BLaER1 (cell line): ENCODE measurements at regions not wholly inside any gene's neighbourhood (a gene's known extent, or its start where the extent isn't known, plus 50 kb on each side); places are given as distances from the start of the nearest gene placed in this dataset.

Experiments
- H3K27ac ChIP-seq: shearing (Covaris generic); formaldehyde crosslinking; 2 replicates; pipeline ENCODE4 v1.8.1; 2022
- H3K27me3 ChIP-seq: shearing (Covaris generic); formaldehyde crosslinking; 2 replicates; pipeline ENCODE4 v1.8.1; 2022
- H3K36me3 ChIP-seq: shearing (Covaris generic); formaldehyde crosslinking; 2 replicates; pipeline ENCODE4 v1.8.1; 2022
- H3K4me1 ChIP-seq: shearing (Covaris generic); formaldehyde crosslinking; 2 replicates; pipeline ENCODE4 v1.8.1; 2022
- H3K4me2 ChIP-seq: shearing (Covaris generic); formaldehyde crosslinking; 2 replicates; pipeline ENCODE4 v1.8.1; 2022
- H3K4me3 ChIP-seq: shearing (Covaris generic); formaldehyde crosslinking; 2 replicates; pipeline ENCODE4 v1.8.1; 2022
- H3K9ac ChIP-seq: shearing (Covaris generic); formaldehyde crosslinking; 2 replicates; pipeline ENCODE4 v1.8.1; 2022
- H3K9me3 ChIP-seq: shearing (Covaris generic); formaldehyde crosslinking; 2 replicates; pipeline ENCODE4 v1.8.1; 2022
- H4K20me1 ChIP-seq: shearing (Covaris generic); formaldehyde crosslinking; 2 replicates; pipeline ENCODE4 v1.8.1; 2022
- Cebpa-rat ChIP-seq: shearing (Covaris generic); IDR thresholded peaks from 2 replicates; pipeline ENCODE4 v1.8.1; 2022

DNA sequence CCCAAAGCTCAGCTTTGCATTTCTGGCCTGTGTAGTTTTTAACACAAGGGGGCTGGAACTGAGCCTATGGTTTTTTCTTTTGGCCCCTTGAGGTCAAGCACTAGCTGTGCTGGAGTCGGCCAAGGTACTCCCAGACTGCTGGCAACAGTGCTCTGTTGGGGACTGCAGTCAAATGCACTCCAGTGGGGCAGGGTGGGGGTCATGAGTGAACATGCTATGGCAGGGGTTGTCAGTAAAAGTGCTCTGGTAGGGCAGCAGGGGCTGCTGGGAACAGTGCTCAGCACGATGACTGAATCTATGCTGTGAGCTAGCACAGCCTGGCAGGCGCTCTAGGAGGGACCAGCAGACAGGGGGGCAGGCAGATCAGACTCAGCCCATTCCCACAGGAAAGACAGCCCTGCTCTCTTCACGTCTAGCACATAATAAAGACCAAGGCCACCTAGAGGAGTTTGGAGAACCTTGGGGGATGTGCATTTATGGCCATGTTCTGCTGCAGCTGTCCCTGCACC lies 55.0 kb upstream of the CERS6 start:
- no peak for TF ChIP-seq Cebpa-rat
- Histone ChIP-seq H3K27ac (no peak overlapping the region), H3K9ac (no peak overlapping the region), H4K20me1 (no peaks in the 10 kb centered on the region), H3K27me3 (no peaks in the 10 kb centered on the region), H3K9me3 (no peaks in the 10 kb centered on the region), H3K4me1 (no peaks in the 10 kb centered on the region), H3K4me3 (no peak overlapping the region), H3K4me2 (no peak overlapping the region), H3K36me3 (no peaks in the 10 kb centered on the region)

DNA sequence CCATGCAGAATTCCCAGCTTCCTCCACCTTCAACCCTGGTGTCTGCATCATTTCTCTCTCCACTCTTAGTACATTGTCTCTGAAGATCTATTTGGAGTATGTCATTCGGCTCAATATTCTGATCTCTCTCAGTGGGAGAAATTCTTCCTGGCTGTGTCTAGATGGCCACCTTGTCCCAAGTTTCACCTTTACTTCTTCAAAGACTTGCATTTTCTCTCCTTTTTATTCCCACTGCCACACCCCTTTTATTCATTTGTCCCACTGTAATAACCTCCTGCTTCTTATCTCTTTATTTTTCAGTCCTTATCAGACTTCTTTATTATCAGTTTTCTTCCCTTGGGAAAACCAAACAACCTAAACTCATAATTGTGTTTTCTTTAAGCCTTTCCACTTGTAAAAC lies 54.3 kb upstream of the CERS6 start:
- Histone ChIP-seq H3K4me2 (no peak overlapping the region), H3K4me1 (no peaks in the 10 kb centered on the region), H3K4me3 (no peak overlapping the region), H3K36me3 (no peaks in the 10 kb centered on the region), H3K27ac (no peak overlapping the region), H4K20me1 (no peaks in the 10 kb centered on the region), H3K9ac (no peak overlapping the region), H3K9me3 (no peaks in the 10 kb centered on the region), H3K27me3 (no peaks in the 10 kb centered on the region)
- TF ChIP-seq Cebpa-rat: no peak

DNA sequence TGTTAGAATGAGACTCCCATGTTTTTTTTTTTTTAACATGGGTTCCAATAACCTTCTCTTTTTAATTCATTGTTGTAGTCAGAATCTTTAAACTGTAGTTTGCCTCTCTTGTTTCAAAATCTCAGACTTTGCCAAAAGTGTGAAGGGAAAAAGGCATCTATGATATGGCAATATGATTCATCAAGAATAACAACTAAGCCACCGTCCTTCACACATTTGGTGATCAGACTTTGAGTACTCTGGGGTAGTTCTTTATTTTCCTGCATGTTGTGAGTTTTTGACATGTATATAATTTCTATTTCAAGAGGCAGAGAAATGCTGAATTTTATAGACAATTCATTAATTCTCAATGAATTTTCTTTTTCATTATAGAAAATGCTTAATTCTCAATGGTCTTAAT lies 53.5 kb upstream of the CERS6 start:
- H3K4me1 ChIP-seq: no peaks in the 10 kb centered on the region
- H3K9ac ChIP-seq: no peak overlapping the region
- H3K4me2 ChIP-seq: no peak overlapping the region
- no peaks in the 10 kb centered on the region for H3K27me3 ChIP-seq
- no peak overlapping the region for H3K4me3 ChIP-seq
- peaks cover 6% of the 10 kb centered on the region for H3K9me3 ChIP-seq
- TF ChIP-seq Cebpa-rat: no peak
- no peaks in the 10 kb centered on the region for H4K20me1 ChIP-seq
- H3K27ac ChIP-seq: no peak overlapping the region
- no peaks in the 10 kb centered on the region for H3K36me3 ChIP-seq

DNA sequence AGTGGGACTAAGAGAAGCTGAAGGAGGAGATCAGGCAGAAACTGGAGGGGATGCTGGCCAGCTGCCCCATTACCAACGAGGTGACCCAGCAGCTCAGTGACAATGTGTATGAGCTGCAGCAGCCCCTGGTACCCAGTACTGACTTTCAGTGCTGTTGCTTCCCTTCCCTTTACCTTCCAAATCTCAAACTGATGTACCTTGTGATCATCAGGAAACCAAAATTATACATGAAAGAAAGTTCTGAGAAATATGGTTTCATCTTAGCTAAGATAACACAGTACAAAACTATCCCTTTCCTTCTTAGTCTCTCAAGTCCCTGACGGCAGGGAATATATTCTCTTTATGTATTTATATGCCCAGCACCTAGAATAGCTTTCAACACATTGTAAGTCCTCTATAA lies 52.3 kb upstream of the CERS6 start:
- no peaks in the 10 kb centered on the region for H3K36me3 ChIP-seq
- no peaks in the 10 kb centered on the region for H4K20me1 ChIP-seq
- H3K27me3 ChIP-seq: no peaks in the 10 kb centered on the region
- H3K4me1 ChIP-seq: no peaks in the 10 kb centered on the region
- H3K9me3 ChIP-seq: peaks cover 10% of the 10 kb centered on the region
- H3K4me3 ChIP-seq: no peak overlapping the region
- H3K27ac ChIP-seq: no peak overlapping the region
- TF ChIP-seq Cebpa-rat: no peak
- no peak overlapping the region for H3K9ac ChIP-seq
- no peak overlapping the region for H3K4me2 ChIP-seq

DNA sequence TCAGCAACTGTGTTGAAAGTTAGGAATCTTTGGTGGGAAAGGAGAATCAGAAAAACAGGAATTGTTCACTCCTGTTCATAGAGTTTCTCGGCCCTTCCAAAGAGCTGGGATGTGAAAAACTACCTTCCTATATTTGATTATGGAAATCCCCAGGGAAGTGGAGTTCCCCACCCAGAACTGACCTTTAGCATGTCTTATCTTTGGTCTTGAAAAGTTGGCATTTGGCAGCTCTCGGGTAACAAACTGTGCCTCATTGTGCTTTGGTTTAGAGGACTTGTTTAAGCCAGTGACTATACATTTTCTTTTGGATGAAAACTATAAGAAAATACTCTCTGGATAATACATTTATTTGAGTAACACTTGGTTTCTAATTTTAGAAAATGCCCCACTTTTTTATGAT lies 51.3 kb upstream of the CERS6 start:
- Histone ChIP-seq H3K9me3 (peaks cover 10% of the 10 kb centered on the region), H3K36me3 (no peaks in the 10 kb centered on the region), H3K27ac (no peak overlapping the region), H4K20me1 (no peaks in the 10 kb centered on the region), H3K27me3 (no peaks in the 10 kb centered on the region), H3K4me3 (no peak overlapping the region), H3K4me2 (no peak overlapping the region), H3K9ac (no peak overlapping the region), H3K4me1 (no peaks in the 10 kb centered on the region)
- TF ChIP-seq Cebpa-rat: no peak
